Gastrocnemius medialis (tissue), 4 donors: ENCODE measurements at regions not wholly inside any gene's neighbourhood (a gene's known extent, or its start where the extent isn't known, plus 50 kb on each side); places are given as distances from the start of the nearest gene placed in this dataset.

Experiments
- ATAC-seq, 2 donors: fragments of 150-250 bp; one replicate each; pipeline ENCODE4 v1.9.1; 2016
- DNase-seq, 2 donors: peaks; one replicate each; pipeline ENCODE4 v3.0.0-alpha.2; 2019
- H3K27ac ChIP-seq, 4 donors: fragments of 200-600 bp; sonication (generic); 1 replicate in 1 of 4; 2 replicates in 3 of 4; pipeline ENCODE4 v1.5.1; 2016 to 2018; ENCODE audit warnings: mild to moderate bottlenecking in 2 of 4, moderate library complexity in 1 of 4
- H3K27me3 ChIP-seq, 3 donors: fragments of 200-600 bp; sonication (generic) in 2 of 3; 1 replicate in 1 of 3; 2 replicates in 2 of 3; pipeline versions ENCODE4 v1.5.1 to v1.6.0; 2016 to 2019; ENCODE audit warnings: mild to moderate bottlenecking in 1 of 3, moderate library complexity in 1 of 3
- H3K36me3 ChIP-seq, 2 donors: fragments of 200-600 bp; sonication (generic) in 1 of 2; one replicate each; pipeline ENCODE4 v1.5.1; 2017 to 2018
- H3K4me1 ChIP-seq, 2 donors: fragments of 200-600 bp; sonication (generic) in 1 of 2; one replicate each; pipeline ENCODE4 v1.5.1; 2016 to 2017; ENCODE audit warnings: mild to moderate bottlenecking in 2 of 2
- H3K4me3 ChIP-seq, 4 donors: fragments of 200-600 bp; sonication (generic) in 3 of 4; 1 replicate in 1 of 4; 2 replicates in 3 of 4; pipeline ENCODE4 v1.5.1; 2016 to 2019; ENCODE audit warnings: mild to moderate bottlenecking in 2 of 4
- H3K9me3 ChIP-seq, 3 donors: fragments of 200-600 bp; sonication (generic) in 2 of 3; 1 replicate in 1 of 3; 2 replicates in 2 of 3; pipeline ENCODE4 v1.5.1; 2016 to 2019
- CTCF ChIP-seq, 5 experiments: fragments of 450-650 bp in 3 of 5; fragments of 200-600 bp in 2 of 5; sonication (generic) in 2 of 5; IDR thresholded peaks in 4 of 5; conservative IDR thresholded peaks in 1 of 5; 1 replicate in 4 of 5; 2 replicates in 1 of 5; pipeline ENCODE4 v1.5.1; 2016 to 2019; ENCODE audit warnings: antibody characterized with exemption in 5 of 5, mild to moderate bottlenecking in 3 of 5, moderate library complexity in 3 of 5
- POLR2A ChIP-seq, 2 donors: fragments of 450-650 bp; IDR thresholded peaks; one replicate each; pipeline ENCODE4 v1.6.1; 2017; ENCODE audit warnings: antibody characterized with exemption in 2 of 2, mild to moderate bottlenecking in 2 of 2, moderate library complexity in 2 of 2
- in situ Hi-C, 4 donors: fragments of 200-750 bp; cut with MboI; loops; one replicate each; pipeline versions ENCODE4 v1.15.0 to v1.8.0; 2017; ENCODE audit warnings: low sequenced_read_pairs in 4 of 4
- intact Hi-C: fragments of 100-400 bp; cut with DNase I; formaldehyde crosslinking; loops from one replicate; pipeline ENCODE4 v1.15.1; 2023; ENCODE audit warnings: low total_unique reads

DNA sequence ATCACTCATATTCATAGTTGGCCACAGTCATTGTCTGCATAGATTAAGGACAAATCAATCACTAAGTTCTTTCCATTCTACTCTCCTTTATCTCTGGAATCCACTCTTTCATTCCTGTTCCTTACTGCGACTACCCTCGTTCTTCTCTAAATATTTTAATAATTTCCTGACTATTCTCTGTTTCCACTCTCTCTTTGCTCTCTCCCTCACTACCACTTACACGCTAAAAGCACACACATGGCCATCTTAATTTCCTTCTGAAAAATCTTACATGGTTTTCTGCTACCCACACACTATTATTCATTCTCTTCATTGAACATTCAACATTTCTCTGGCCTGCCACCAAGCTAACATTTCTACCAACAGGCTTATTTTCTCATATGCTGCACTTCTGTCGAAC, 279.6 kb upstream of the PLSCR5 start:
- DNase-seq (no peak), ATAC-seq (no peak)
- Histone ChIP-seq H3K4me3 (no peak overlapping the region), H3K27ac (no peak overlapping the region), H3K27me3 (no peaks in the 10 kb centered on the region), H3K4me1 (peaks cover 0 to 3% of the 10 kb centered on the region in 2 donors), H3K9me3 (no peaks in the 10 kb centered on the region), H3K36me3 (no peaks in the 10 kb centered on the region)
- intact Hi-C loops, result no loop called here
- TF ChIP-seq CTCF (IDR thresholded peaks at IDR 0.05 in 4 of 5, conservative IDR thresholded peaks at IDR 0.05 in 1 of 5) (no peak), POLR2A (IDR thresholded peaks at IDR 0.05) (no peak)
- in situ Hi-C loops, result no loop called here

DNA sequence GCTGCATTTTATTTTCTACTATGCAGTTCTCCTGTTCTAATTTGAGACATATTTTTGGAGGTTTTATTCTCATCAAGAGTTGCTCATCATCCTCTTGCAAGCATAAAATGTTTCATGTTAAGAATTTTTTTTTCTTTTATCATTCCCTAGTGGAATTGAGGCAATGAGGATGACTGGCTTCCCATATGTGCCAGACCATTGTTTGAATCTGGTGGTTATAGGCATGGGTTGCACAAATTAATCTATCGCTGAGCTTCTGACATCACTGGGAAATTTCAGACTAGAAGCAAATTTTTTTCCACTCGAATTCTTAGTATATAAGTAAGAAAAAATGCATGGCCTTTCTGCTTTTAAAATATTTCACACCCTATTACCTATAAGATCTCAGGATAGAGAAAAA, 279.1 kb upstream of the PLSCR5 start:
- in situ Hi-C loops (no loop called here), intact Hi-C loops (no loop called here)
- Histone ChIP-seq H3K36me3 (no peaks in the 10 kb centered on the region), H3K4me1 (peaks cover 0 to 3% of the 10 kb centered on the region in 2 donors), H3K9me3 (no peaks in the 10 kb centered on the region), H3K4me3 (no peak overlapping the region), H3K27ac (no peak overlapping the region), H3K27me3 (no peaks in the 10 kb centered on the region)
- no peak for DNase-seq
- TF ChIP-seq POLR2A (IDR thresholded peaks at IDR 0.05) (no peak), CTCF (IDR thresholded peaks at IDR 0.05 in 4 of 5, conservative IDR thresholded peaks at IDR 0.05 in 1 of 5) (no peak)
- ATAC-seq, result no peak

DNA sequence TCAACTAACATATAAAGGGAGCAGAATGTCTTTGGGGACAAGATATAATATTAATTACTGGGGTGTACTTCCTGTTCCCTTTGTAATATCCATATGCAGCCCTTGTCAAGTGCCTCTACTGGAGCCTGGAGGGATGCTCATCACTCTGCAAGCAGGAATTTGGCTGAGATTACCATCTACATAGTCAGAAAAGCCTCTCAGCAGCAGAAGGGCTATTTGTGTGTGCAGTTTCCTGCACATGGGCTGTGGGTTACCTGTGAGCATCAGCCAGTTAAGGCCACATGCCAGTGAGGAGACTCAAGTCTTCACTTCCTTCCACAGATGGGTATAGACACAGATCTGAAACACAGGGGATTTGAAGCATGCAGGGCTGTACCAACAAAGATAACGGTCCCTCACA, 278.1 kb upstream of the PLSCR5 start:
- no peak for ATAC-seq
- no peak overlapping the region for H3K4me3 ChIP-seq
- H3K4me1 ChIP-seq, result peaks cover 0 to 3% of the 10 kb centered on the region in 2 donors

GRCh38 chr3:146881966-146882760, 277.0 kb upstream of the PLSCR5 start:
- no peak for ATAC-seq
- Histone ChIP-seq H3K27ac (no peak overlapping the region), H3K9me3 (no peaks in the 10 kb centered on the region), H3K27me3 (no peaks in the 10 kb centered on the region), H3K4me1 (peaks cover 0 to 3% of the 10 kb centered on the region in 2 donors), H3K36me3 (no peaks in the 10 kb centered on the region), H3K4me3 (no peak overlapping the region)
- no peak for TF ChIP-seq CTCF (IDR thresholded peaks at IDR 0.05 in 4 of 5, conservative IDR thresholded peaks at IDR 0.05 in 1 of 5)
- no peak for TF ChIP-seq POLR2A (IDR thresholded peaks at IDR 0.05)
- in situ Hi-C loops (no loop called here), intact Hi-C loops (no loop called here)
- no peak for DNase-seq

More for the DNA sequence above, 278.1 kb upstream of the PLSCR5 start:
- DNase-seq, result no peak
- no peak for TF ChIP-seq POLR2A (IDR thresholded peaks at IDR 0.05)
- TF ChIP-seq CTCF (IDR thresholded peaks at IDR 0.05 in 4 of 5, conservative IDR thresholded peaks at IDR 0.05 in 1 of 5), result no peak
- Histone ChIP-seq H3K27ac (no peak overlapping the region), H3K27me3 (no peaks in the 10 kb centered on the region), H3K9me3 (no peaks in the 10 kb centered on the region), H3K36me3 (no peaks in the 10 kb centered on the region)
- intact Hi-C loops (no loop called here), in situ Hi-C loops (no loop called here)
